ENCODE measurements at regions not wholly inside any gene's neighbourhood (a gene's known extent, or its start where the extent isn't known, plus 50 kb on each side); places are given as distances from the start of the nearest gene placed in this dataset.

DNA sequence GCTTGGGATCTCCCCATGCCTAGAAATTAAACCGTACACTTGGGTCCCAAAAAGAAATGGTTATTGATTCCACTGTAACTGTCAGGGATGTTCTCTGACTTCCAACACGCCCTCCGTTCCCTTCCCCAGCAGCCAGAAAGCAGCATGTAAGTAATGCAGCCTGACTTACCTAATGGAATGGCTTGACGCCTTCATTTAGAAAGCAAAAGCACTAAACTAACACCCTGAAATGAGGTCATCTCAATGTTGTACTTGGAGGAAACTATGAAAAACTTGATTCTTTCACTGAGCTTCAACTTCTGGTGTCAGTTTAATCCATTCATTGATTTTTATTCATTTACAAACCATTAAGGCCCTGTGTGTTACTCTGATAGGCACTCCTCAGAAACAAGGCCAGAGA, 110.8 kb upstream of the NOCT start:
- Histone ChIP-seq H3K9ac (no peak overlapping the region), H3K9me3 (replicated peaks in 1 of 11) (no peaks in the 10 kb centered on the region), H3K27me3 (no peaks in the 10 kb centered on the region), H3K4me3 (no peak overlapping the region), H3K36me3 (no peaks in the 10 kb centered on the region), H3K27ac (no peak overlapping the region), H4K20me1 (no peaks in the 10 kb centered on the region), H3K4me1 (no peaks in the 10 kb centered on the region), H3K4me2 (no peak overlapping the region)
- TF ChIP-seq Cebpa-rat (IDR thresholded peaks at IDR 0.05), result no peak

DNA sequence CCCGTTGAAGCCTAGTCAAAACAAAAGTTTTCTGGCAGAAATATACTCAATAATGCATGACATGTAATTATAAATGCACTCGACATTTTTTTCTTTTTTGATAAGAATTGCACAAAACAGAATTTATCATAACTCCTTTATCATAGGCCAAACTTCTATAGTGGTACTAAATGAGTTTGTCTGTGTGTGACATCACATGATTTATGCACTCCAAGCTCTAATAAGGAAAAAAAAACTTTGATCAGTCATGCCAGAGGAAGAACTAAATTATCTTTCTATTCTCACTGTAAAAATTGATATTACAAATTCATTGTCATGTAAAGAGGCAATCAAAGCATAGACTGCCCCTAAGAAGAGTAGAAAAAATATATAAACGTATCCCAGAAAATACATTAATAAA, 112.4 kb upstream of the NOCT start:
- Histone ChIP-seq H4K20me1 (no peaks in the 10 kb centered on the region), H3K36me3 (no peaks in the 10 kb centered on the region), H3K4me2 (no peak overlapping the region), H3K9ac (no peak overlapping the region), H3K27me3 (no peaks in the 10 kb centered on the region), H3K4me3 (no peak overlapping the region), H3K27ac (no peak overlapping the region), H3K9me3 (replicated peaks in 1 of 11) (no peaks in the 10 kb centered on the region), H3K4me1 (peaks cover 0 to 3% (median 0%) of the 10 kb centered on the region in 10 experiments; a peak in 3 of 20 replicates)
- TF ChIP-seq Cebpa-rat (IDR thresholded peaks at IDR 0.05), result no peak

DNA sequence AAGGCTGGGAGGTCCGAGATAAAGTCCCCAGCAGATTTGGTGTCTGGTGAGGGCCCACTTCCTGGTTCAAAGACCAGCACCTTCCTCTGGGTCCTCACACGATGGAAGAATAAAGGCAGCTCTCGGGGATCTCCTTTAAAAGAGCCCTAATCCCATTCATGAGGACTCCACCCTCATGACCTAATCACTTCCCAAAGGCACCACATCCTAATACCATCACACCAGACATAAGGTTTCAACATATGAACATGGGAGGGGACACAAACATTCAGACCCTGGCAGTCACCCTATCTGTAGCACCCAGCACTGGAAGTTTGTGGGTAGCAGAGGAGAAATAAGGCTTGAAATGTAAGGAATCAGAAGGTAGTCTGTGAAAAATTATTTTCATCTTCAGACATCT, 112.9 kb upstream of the NOCT start:
- no peaks in the 10 kb centered on the region for H3K9me3 ChIP-seq (replicated peaks in 1 of 11)
- no peaks in the 10 kb centered on the region for H3K36me3 ChIP-seq
- no peaks in the 10 kb centered on the region for H4K20me1 ChIP-seq
- no peak overlapping the region for H3K27ac ChIP-seq
- no peak overlapping the region for H3K4me3 ChIP-seq
- no peaks in the 10 kb centered on the region for H3K27me3 ChIP-seq
- H3K9ac ChIP-seq, result no peak overlapping the region
- H3K4me1 ChIP-seq, result peaks cover 0 to 4% (median 0%) of the 10 kb centered on the region in 10 experiments; a peak in 3 of 20 replicates
- no peak for TF ChIP-seq Cebpa-rat (IDR thresholded peaks at IDR 0.05)
- no peak overlapping the region for H3K4me2 ChIP-seq

GRCh38 chr4:138901177-138901576, 114.4 kb upstream of the NOCT start:
- H3K36me3 ChIP-seq, result no peaks in the 10 kb centered on the region
- no peak overlapping the region for H3K9ac ChIP-seq
- H3K9me3 ChIP-seq (replicated peaks in 1 of 11), result no peaks in the 10 kb centered on the region
- H3K27me3 ChIP-seq, result no peaks in the 10 kb centered on the region
- no peaks in the 10 kb centered on the region for H4K20me1 ChIP-seq
- TF ChIP-seq Cebpa-rat (IDR thresholded peaks at IDR 0.05), result no peak
- no peak overlapping the region for H3K4me2 ChIP-seq
- H3K27ac ChIP-seq, result no peak overlapping the region
- H3K4me3 ChIP-seq, result no peak overlapping the region
- peaks cover 0 to 4% (median 0%) of the 10 kb centered on the region in 10 experiments; a peak in 3 of 20 replicates for H3K4me1 ChIP-seq

GRCh38 chr4:138899999-138900398, 115.6 kb upstream of the NOCT start:
- Histone ChIP-seq H3K4me3 (no peak overlapping the region), H3K4me1 (peaks cover 0 to 9% (median 0%) of the 10 kb centered on the region in 10 experiments; a peak in 5 of 20 replicates), H3K9ac (no peak overlapping the region), H3K27ac (no peak overlapping the region), H3K4me2 (no peak overlapping the region), H3K27me3 (no peaks in the 10 kb centered on the region), H3K9me3 (replicated peaks in 1 of 11) (no peaks in the 10 kb centered on the region), H4K20me1 (no peaks in the 10 kb centered on the region), H3K36me3 (no peaks in the 10 kb centered on the region)
- no peak for TF ChIP-seq Cebpa-rat (IDR thresholded peaks at IDR 0.05)

DNA sequence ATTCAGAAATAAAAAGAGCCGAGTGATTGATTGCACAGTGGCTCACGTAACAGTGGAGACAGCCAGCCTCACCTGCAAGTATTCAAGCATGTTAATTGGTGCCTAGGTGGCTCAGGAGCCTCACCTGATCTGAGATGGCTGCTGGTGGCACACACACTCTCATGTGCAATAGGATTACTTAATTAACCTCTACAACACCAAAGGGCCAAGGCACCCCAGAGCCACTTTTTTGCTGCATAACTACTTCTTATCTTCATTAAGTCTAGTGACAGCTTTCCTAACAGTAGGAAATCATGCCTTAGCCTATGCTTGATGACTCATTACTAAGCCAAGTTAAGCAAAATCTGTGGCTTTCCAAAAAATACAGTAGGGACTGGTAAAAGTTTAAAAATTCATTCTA, 117.3 kb upstream of the NOCT start:
- no peaks in the 10 kb centered on the region for H4K20me1 ChIP-seq
- no peaks in the 10 kb centered on the region for H3K27me3 ChIP-seq
- H3K27ac ChIP-seq, result no peak overlapping the region
- H3K4me3 ChIP-seq, result no peak overlapping the region
- H3K9me3 ChIP-seq (replicated peaks in 1 of 11), result no peaks in the 10 kb centered on the region
- no peak for TF ChIP-seq Cebpa-rat (IDR thresholded peaks at IDR 0.05)
- no peak overlapping the region for H3K4me2 ChIP-seq
- no peaks in the 10 kb centered on the region for H3K36me3 ChIP-seq
- peaks cover 0 to 22% (median 0%) of the 10 kb centered on the region in 10 experiments; a peak in 5 of 20 replicates for H3K4me1 ChIP-seq
- H3K9ac ChIP-seq, result no peak overlapping the region

DNA sequence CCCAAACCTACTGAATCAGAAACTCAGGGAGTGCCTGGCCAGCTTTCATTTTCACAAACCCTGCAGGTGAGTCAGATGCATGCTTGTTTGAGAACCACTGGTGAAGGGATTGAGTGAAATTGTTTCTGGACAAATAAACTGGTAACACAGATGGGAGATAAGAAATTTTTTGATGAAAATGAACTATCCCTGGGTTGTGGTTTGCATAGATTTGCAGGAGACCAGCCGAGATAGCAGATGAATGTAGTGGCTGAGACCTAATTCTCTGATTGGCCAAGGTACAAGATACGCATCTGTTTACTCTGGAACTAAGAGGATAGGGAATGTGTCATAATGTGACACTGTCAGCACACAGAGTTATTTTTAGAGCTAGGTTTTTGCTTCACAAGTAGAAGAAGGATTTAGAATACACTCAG, 117.8 kb upstream of the NOCT start:
- Histone ChIP-seq H4K20me1 (no peaks in the 10 kb centered on the region), H3K9me3 (replicated peaks in 1 of 11) (no peaks in the 10 kb centered on the region), H3K36me3 (no peaks in the 10 kb centered on the region), H3K4me2 (no peak overlapping the region), H3K27ac (no peak overlapping the region), H3K27me3 (no peaks in the 10 kb centered on the region), H3K4me3 (no peak overlapping the region), H3K4me1 (peaks cover 0 to 27% (median 0%) of the 10 kb centered on the region in 10 experiments; a peak in 5 of 20 replicates), H3K9ac (no peak overlapping the region)
- TF ChIP-seq Cebpa-rat (IDR thresholded peaks at IDR 0.05), result no peak

GRCh38 chr4:138894709-138895108, 120.9 kb upstream of the NOCT start:
- Histone ChIP-seq H3K4me3 (no peak overlapping the region), H3K9ac (no peak overlapping the region), H3K27me3 (no peaks in the 10 kb centered on the region), H3K4me1 (peaks cover 0 to 35% (median 0%) of the 10 kb centered on the region in 10 experiments; a peak in 5 of 20 replicates), H3K9me3 (replicated peaks in 1 of 11) (no peaks in the 10 kb centered on the region), H3K36me3 (no peaks in the 10 kb centered on the region), H4K20me1 (no peaks in the 10 kb centered on the region), H3K27ac (no peak overlapping the region), H3K4me2 (peak overlapping the region in 2 of 11 experiments; percentile 42 to 43; a peak in 4 of 22 replicates)
- TF ChIP-seq Cebpa-rat (IDR thresholded peaks at IDR 0.05), result no peak

- H3K27me3 ChIP-seq, result no peaks in the 10 kb centered on the region
- no peak overlapping the region for H3K4me2 ChIP-seq
Observed at GRCh38 chr4:138894011-138894410, 121.6 kb upstream of the NOCT start.

More at GRCh38 chr4:138894011-138894410, 121.6 kb upstream of the NOCT start:
- Histone ChIP-seq H3K9me3 (replicated peaks in 1 of 11) (no peaks in the 10 kb centered on the region), H3K4me3 (no peak overlapping the region), H3K27ac (no peak overlapping the region), H3K36me3 (no peaks in the 10 kb centered on the region), H3K9ac (no peak overlapping the region), H4K20me1 (no peaks in the 10 kb centered on the region), H3K4me1 (peaks cover 0 to 35% (median 0%) of the 10 kb centered on the region in 10 experiments; a peak in 5 of 20 replicates)
- no peak for TF ChIP-seq Cebpa-rat (IDR thresholded peaks at IDR 0.05)
